Astrocyte of the spinal cord (primary cell): ENCODE measurements at regions not wholly inside any gene's neighbourhood (a gene's known extent, or its start where the extent isn't known, plus 50 kb on each side); places are given as distances from the start of the nearest gene placed in this dataset.
A peak's percentile ranks its signal among the peaks of the same experiment; 100 is the strongest.

Experiments used
- DNase-seq: peaks from one replicate; pipeline ENCODE4 v3.0.0; 2011; ENCODE audit warnings: low read depth, low spot score
- H3K4me3 ChIP-seq: 2 replicates; pipeline ENCODE4 v1.5.1; 2011; ENCODE audit warnings: low read depth, mild to moderate bottlenecking, low read length, moderate library complexity
- CTCF ChIP-seq: IDR thresholded peaks from 2 replicates; pipeline ENCODE4 v1.5.1; 2012; ENCODE audit warnings: low read depth, mild to moderate bottlenecking, low read length, inconsistent platforms
- in situ Hi-C: cut with HindIII; loops from 2 replicates; pipeline ENCODE4 v1.10.0; 2017; ENCODE audit warnings: low sequenced_read_pairs

GRCh38 chr18:22844190-22844589 lies 88.9 kb upstream of the RBBP8 start:
- in situ Hi-C loops = no loop called here
- H3K4me3 ChIP-seq = no peak overlapping the region
- no peak for TF ChIP-seq CTCF
- no peak for DNase-seq

GRCh38 chr18:22844628-22845027 lies 88.5 kb upstream of the RBBP8 start:
- in situ Hi-C loops = no loop called here

GRCh38 chr18:22846088-22846683 lies 86.9 kb upstream of the RBBP8 start:
- peak; percentile 48 for TF ChIP-seq CTCF
- no peak for DNase-seq
- no peak overlapping the region for H3K4me3 ChIP-seq
- in situ Hi-C loops = no loop called here

More at GRCh38 chr18:22844628-22845027, 88.5 kb upstream of the RBBP8 start:
- H3K4me3 ChIP-seq = no peak overlapping the region
- TF ChIP-seq CTCF = no peak
- DNase-seq = no peak

- TF ChIP-seq CTCF = no peak
- no peak for DNase-seq
- H3K4me3 ChIP-seq = no peak overlapping the region
- in situ Hi-C loops = no loop called here
These were observed 86.4 kb upstream of the RBBP8 start for GRCh38 chr18:22846697-22847096.

GRCh38 chr18:22847392-22847791 lies 85.7 kb upstream of the RBBP8 start:
- DNase-seq = no peak
- H3K4me3 ChIP-seq = no peak overlapping the region
- TF ChIP-seq CTCF = no peak
- in situ Hi-C loops = no loop called here

- DNase-seq = no peak
- in situ Hi-C loops = no loop called here
- no peak for TF ChIP-seq CTCF
- H3K4me3 ChIP-seq = no peak overlapping the region
These were observed 85.2 kb upstream of the RBBP8 start for GRCh38 chr18:22847867-22848451.

- in situ Hi-C loops = no loop called here
- DNase-seq = no peak
- H3K4me3 ChIP-seq = no peak overlapping the region
- TF ChIP-seq CTCF = no peak
These were observed 84.5 kb upstream of the RBBP8 start for GRCh38 chr18:22848615-22849014.
